ENCODE measurements at regions not wholly inside any gene's neighbourhood (a gene's known extent, or its start where the extent isn't known, plus 50 kb on each side); places are given as distances from the start of the nearest gene placed in this dataset.

- no peaks in the 10 kb centered on the region for H3K9me2 ChIP-seq (ENCODE audit: insufficient read depth, low read length)
- no peaks in the 10 kb centered on the region for H3F3A ChIP-seq (ENCODE audit: insufficient read depth, low read length, poor library complexity, severe bottlenecking)
- TF ChIP-seq CTCF (IDR thresholded peaks at IDR 0.05; ENCODE audit: poor library complexity, severe bottlenecking) (no peak), POLR2AphosphoS5 (IDR thresholded peaks at IDR 0.05) (no peak), REST (IDR thresholded peaks at IDR 0.05; ENCODE audit: borderline replicate concordance) (no peak), TAF1 (IDR thresholded peaks at IDR 0.05; ENCODE audit: low read depth) (no peak), EZH2 (IDR thresholded peaks at IDR 0.05; ENCODE audit: borderline replicate concordance, insufficient read depth, low read length, poor library complexity, severe bottlenecking) (no peak), SMC3 (conservative IDR thresholded peaks at IDR 0.05; ENCODE audit: poor library complexity) (no peak), MXI1 (conservative IDR thresholded peaks at IDR 0.05; ENCODE audit: poor library complexity, severe bottlenecking) (no peak), EP300 (conservative IDR thresholded peaks at IDR 0.05; ENCODE audit: poor library complexity, severe bottlenecking) (no peak), RAD21 (conservative IDR thresholded peaks at IDR 0.05) (no peak)
- H3K9me3 ChIP-seq (ENCODE audit: low read length), result no peaks in the 10 kb centered on the region
- no peak overlapping the region for H3K4me3 ChIP-seq (ENCODE audit: low read length)
- H4K20me1 ChIP-seq (ENCODE audit: insufficient read depth), result no peaks in the 10 kb centered on the region
- H3K4me2 ChIP-seq (ENCODE audit: low read length), result no peak overlapping the region
- no peaks in the 10 kb centered on the region for H3K36me3 ChIP-seq (ENCODE audit: insufficient read depth, low read length)
- H3K27ac ChIP-seq (ENCODE audit: low read length), result no peak overlapping the region
- no peaks in the 10 kb centered on the region for H3K79me2 ChIP-seq (replicated peaks; ENCODE audit: insufficient read depth, low read length)
- no peak overlapping the region for H2AFZ ChIP-seq (ENCODE audit: low read depth, low read length)
- no peak overlapping the region for H3K9ac ChIP-seq (ENCODE audit: low read length)
- H3K27me3 ChIP-seq (ENCODE audit: insufficient read depth, low read depth, low read length), result no peaks in the 10 kb centered on the region
Measured at GRCh38 chr11:70541176-70541575, 142.8 kb downstream of the CTTN start.

- Histone ChIP-seq H3K9me3 (ENCODE audit: low read length) (no peaks in the 10 kb centered on the region), H2AFZ (ENCODE audit: low read depth, low read length) (no peak overlapping the region), H3K4me3 (ENCODE audit: low read length) (no peak overlapping the region), H3K27me3 (ENCODE audit: insufficient read depth, low read depth, low read length) (no peaks in the 10 kb centered on the region), H4K20me1 (ENCODE audit: insufficient read depth) (no peaks in the 10 kb centered on the region), H3K27ac (ENCODE audit: low read length) (no peak overlapping the region), H3K9me2 (ENCODE audit: insufficient read depth, low read length) (no peaks in the 10 kb centered on the region), H3K79me2 (replicated peaks; ENCODE audit: insufficient read depth, low read length) (no peaks in the 10 kb centered on the region), H3K36me3 (ENCODE audit: insufficient read depth, low read length) (no peaks in the 10 kb centered on the region), H3F3A (ENCODE audit: insufficient read depth, low read length, poor library complexity, severe bottlenecking) (no peaks in the 10 kb centered on the region), H3K9ac (ENCODE audit: low read length) (no peak overlapping the region), H3K4me2 (ENCODE audit: low read length) (no peak overlapping the region)
- TF ChIP-seq REST (IDR thresholded peaks at IDR 0.05; ENCODE audit: borderline replicate concordance), result no peak
- TF ChIP-seq SMC3 (conservative IDR thresholded peaks at IDR 0.05; ENCODE audit: poor library complexity), result no peak
- TF ChIP-seq POLR2AphosphoS5 (IDR thresholded peaks at IDR 0.05), result no peak
- no peak for TF ChIP-seq EP300 (conservative IDR thresholded peaks at IDR 0.05; ENCODE audit: poor library complexity, severe bottlenecking)
- no peak for TF ChIP-seq EZH2 (IDR thresholded peaks at IDR 0.05; ENCODE audit: borderline replicate concordance, insufficient read depth, low read length, poor library complexity, severe bottlenecking)
- TF ChIP-seq RAD21 (conservative IDR thresholded peaks at IDR 0.05), result no peak
- TF ChIP-seq TAF1 (IDR thresholded peaks at IDR 0.05; ENCODE audit: low read depth), result no peak
Measured at GRCh38 chr11:70541699-70542098, 143.4 kb downstream of the CTTN start.
